Stimulated activated CD8-positive, alpha-beta memory T cell treated with anti-CD3 and anti-CD28 coated beads, Interleukin-12 subunit alpha, Interleukin-12 subunit beta, amount 100 ng/mL, for 4 hours (primary cell): ENCODE measurements at regions not wholly inside any gene's neighbourhood (a gene's known extent, or its start where the extent isn't known, plus 50 kb on each side); places are given as distances from the start of the nearest gene placed in this dataset.
"Not testable (repeated sequence)": the region's sequence is repeated elsewhere in the genome, so short reads cannot be mapped to it uniquely, and the experiment has no call there.

ENCODE experiments used
- DNase-seq: peaks from one replicate; pipeline ENCODE4 v3.0.0-alpha.2; 2020; ENCODE audit warnings: low read depth

DNA sequence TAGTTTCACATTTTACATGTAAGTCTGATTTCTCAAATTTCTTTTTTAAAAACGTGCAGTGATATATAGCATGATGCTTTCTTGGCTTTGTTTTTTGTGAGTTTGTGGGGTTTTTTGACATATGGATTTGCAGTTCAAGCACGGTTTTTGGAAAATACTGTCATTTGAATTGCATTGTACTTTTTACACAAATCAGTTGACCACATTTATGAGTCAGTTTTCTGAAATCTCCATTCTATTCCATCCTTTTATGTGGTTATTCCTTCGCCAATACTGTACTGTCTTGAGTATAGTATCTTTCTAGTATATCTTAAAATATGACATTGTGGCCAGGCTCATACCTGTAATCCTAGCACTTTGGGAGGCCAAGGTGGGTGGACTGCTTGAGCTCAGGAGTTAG is 890.0 kb upstream of the CITED2 start:
- no peak for DNase-seq

DNA sequence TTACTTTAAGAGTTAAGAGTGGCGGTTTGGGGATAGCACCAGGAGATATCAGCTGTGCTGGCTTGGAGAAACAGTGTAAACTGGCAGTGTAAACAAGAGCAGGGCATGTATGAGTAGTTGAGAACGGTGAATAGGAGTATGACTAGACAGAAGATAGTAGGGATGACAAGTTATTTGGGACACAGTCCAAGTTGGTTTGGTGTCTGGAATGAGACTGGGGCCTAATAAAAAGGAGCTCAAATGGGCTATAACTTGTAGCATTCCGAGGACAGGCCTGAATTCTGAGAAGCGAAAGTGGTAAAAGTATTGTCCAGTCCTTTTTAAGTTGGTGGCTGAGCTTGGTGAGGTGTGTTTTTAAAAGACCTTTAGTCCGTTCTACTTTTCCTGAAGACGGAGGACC is 883.9 kb upstream of the CITED2 start:
- DNase-seq = not testable (repeated sequence)

DNA sequence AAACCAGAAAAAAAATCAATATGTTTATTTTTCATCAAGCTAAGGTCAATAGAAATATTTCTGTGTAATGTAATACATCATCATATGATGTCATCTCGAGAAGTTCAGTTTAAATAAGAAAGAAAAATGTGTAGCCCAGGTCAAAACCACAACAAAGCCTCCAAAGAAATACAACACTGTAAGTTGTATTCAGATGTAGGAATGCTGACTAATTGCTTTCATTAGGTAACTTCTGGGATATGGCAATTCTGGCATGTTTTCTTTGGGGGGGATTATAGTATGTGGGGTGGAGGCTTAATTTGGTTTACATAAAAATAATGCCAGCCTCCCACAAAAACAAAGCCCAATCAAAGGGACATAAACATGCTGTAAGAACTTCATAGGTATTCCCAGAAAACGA is 881.8 kb upstream of the CITED2 start:
- DNase-seq = no peak

DNA sequence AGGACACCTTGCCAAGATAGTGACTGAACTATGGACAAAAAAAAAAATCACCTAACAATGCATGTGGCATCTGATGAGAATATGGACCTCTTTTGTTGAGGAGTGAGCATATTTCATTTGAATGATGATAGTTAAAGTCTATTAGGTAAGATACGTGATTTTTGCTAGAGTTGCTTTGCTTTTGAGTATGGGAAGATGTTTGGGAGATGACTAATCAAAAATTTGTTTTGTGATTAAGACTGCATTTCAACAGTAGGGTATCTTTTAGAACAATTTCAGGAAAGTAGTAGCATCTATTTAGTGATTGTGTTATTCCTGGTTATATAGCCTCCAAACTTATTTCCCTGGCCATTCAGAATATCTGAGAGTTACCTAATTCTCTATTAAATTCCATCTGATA is 878.6 kb upstream of the CITED2 start:
- no peak for DNase-seq

DNA sequence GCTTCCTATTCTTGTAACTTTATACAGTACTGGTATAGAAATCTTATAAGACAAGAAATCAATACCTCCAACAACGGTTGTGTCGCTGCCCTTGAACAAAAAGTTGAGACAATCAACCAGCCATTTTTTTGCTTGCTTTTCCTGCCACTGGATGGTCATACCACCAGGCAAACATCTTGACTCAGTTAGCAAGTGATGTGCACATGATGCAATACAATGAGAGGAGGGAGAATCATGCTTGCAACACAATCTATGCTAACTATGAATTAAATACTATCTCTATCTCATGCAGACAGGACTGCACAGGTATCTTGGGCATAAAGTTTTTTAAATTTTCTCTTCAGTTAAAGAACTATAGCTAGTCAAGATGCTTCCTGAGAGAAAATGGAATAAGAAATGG is 877.7 kb upstream of the CITED2 start:
- no peak for DNase-seq

DNA sequence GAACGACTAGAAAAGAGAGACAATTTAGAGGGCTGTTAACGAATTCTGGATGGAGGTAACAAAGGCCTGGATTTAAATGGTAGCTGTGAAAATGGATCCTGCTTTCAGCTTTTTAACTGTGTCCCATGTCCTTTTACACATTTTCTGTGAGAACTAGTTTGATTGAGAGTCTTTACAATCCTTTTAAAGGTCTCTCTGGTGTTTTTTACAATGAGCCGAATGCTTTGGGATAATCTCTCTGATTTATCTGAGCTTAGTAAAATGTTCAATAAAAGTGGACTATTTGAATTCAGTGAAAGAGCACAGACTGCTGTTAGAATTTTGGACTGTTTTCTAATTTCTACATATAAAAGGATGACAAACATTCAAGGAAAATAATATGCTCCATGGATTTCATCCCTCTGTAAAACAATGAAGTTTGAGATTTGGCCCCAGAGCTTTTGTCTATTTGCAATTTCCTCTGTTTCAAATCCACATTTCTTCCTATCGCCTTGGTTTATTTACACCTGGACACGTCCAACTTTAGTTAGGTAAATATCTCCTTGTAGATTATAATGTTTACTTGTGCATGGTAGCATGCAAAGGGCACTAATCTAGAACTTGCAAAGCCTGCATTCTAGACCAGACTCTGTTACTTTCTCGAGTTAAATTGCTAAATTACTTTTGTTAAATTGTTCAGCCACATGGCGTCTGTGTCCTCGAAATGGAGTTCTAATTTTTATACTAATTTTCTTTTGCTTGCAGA is 871.0 kb upstream of the CITED2 start:
- DNase-seq = no peak

DNA sequence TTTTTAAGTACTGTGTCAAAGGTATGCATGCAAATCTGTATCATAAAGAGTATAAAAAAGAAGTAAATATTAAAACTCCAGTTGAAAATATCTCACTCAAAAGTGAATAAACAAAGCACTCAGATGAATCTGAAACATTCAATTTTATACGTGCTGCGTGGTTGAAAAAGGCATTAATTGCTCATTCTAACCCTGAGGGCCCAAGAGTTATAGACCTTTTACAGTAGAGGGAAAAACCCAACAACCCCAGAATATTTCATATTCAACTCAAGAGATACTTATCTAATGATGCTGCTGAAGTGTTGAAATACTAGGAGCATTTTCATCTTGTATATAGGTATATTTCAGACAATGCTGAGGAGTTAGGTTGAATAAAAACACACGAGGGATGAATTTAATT is 862.8 kb upstream of the CITED2 start:
- no peak for DNase-seq

DNA sequence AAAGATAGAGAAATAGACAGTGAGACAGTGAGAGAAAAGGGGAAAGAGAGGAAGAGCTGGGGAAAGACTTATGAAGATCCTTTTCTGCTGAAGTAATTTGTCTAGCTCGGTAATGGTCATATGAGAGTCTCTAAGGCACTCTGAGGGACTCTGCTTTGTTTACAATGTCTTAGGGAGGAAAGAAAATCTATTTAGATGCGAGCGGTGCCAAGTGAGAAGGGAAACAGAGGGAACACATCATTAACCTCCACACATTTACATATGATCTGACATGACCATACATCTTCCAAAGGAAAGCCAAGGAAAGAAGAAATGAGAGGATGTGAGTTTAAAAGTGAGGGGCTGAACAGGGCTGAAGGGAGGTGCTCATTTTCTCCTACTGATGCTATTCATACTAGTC is 862.3 kb upstream of the CITED2 start:
- DNase-seq = no peak

DNA sequence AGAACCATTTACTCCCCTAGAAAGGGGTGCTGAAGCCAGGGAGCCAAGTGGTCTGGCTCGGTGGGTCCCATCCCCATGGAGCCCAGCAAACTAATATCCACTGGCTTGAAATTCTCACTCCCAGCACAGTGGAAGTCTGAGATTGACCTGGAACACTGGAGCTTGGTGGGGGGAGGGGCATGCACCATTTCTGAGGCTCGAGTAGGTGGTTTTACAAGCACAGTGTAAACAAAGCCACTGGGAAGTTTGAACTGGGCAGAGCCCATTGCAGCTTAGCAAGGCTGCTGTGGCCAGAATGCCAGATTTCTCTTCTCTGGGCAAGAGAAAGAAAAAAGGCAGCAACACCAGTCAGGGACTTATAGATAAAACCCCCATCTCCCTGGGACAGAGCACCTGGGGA is 855.8 kb upstream of the CITED2 start:
- no peak for DNase-seq

DNA sequence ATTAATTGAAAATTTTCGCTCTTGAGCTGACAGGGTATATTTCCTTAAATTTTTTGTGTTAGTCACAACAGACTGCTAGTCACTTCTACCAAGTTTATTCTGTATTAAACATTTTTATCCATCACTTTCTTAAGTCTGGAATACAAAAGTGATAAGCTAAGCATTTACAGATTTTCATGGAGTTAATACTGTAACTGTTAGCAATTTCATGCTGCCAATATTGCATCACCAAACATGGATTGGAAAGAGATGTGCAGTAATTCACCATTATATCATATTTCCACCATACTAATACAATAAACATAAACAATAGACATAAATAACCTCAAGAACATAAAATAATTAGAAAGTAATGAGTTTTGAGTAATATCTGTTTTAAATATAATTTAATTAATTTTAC is 854.0 kb upstream of the CITED2 start:
- DNase-seq = no peak

DNA sequence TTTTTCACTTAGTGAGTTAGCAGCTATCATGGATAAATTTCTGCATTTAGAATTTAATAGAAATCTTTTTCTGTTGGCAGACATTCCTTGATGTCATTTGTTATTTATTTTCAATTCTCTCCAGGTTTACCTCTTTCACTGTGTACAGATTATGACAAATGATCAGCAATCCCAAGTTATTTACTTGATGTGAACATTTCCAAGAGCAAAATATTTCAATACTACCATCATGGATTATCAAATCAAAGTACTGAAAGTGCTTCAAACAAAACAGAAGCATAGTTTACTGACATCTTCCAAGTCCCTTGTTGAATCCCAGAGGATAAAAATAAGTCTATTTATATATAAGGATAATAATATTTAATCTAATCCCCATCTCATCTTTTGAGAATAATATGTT is 852.2 kb upstream of the CITED2 start:
- DNase-seq = no peak

DNA sequence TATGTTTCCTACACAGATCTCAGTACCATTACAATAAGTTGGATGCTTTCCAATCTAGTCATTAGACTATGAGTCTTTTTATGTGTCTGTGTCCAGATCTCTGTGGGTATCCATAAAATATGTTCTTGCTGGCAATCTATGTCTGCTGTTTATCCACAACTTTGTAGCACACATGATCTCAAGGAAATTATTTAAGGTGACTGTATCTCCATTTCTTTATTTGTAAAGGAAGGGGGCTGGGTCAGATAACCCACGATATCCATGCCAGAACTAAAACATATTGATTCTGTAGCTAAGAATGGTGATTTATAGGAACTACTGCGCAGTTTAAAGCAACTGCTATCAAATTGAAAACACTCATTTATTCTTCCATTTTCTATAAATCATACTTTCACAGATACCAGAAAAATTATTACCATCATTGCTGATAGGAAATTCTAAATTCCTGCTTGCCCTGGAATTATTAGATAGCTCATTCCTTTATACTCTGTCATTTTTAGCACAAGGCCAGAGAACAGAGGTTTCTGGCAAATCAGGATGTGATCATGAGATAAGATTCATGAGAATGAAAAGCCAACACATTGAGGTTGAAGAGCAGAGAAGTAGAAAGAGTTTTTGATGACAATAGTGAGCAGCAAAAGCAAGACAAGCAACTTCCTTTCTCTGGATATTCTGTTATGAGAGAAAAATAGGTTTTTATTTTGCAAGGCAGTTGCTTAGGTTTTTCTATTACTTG is 851.4 kb upstream of the CITED2 start:
- no peak for DNase-seq

DNA sequence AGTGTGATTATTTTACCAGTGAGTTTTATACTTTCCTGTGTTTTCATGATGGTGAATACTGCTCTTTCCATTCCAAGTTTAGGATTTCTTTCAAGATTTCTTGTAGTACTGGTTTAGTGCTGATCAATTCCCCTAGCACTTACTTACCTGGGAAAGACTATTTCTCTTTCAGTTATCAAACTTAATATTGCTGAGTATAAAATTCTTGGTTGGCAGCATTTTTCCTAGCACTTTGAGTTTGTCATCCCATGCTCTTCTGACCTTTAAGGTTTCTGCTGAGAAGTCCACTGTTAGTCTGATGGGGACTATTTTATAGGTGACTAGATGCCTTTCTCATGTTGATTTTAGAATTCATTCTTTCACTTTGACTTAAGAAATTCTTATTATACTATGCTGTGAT is 842.8 kb upstream of the CITED2 start:
- no peak for DNase-seq

DNA sequence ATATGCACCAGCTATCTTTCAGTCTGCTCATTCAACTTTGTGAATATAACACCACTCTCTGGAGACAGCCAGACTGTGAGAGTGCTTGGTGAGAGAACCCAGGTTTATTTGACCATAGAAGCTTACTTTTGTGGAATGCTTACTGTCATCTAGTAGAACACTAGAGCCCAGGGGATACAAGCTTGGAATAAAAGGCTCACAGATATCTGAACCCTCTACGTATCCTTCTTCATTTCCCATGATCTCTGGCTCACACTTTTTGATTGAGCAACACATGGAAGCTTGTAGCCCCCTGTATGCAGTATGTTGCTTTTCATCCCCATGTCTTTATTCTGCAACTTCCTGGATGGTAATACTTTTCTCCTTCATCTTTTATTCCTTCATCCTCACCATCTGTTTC is 835.3 kb upstream of the CITED2 start:
- no peak for DNase-seq

DNA sequence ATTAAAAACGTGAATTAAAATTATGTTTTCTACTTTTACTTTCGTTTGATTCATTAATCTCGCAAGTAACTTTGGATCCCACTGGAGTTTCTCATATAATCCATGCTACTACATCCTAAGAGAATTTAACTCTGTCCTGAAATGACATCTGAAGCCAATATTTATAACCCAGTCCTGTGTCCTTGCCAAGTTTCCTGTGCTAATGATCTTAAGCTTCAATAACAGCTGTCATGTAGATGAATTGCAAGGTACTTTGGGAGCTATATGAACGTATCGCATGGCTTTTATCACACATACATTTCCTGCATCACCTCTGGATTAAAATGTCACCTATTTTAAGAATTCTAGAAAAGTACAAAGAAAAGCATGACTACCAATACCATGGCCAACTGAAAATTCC is 833.8 kb upstream of the CITED2 start:
- no peak for DNase-seq

DNA sequence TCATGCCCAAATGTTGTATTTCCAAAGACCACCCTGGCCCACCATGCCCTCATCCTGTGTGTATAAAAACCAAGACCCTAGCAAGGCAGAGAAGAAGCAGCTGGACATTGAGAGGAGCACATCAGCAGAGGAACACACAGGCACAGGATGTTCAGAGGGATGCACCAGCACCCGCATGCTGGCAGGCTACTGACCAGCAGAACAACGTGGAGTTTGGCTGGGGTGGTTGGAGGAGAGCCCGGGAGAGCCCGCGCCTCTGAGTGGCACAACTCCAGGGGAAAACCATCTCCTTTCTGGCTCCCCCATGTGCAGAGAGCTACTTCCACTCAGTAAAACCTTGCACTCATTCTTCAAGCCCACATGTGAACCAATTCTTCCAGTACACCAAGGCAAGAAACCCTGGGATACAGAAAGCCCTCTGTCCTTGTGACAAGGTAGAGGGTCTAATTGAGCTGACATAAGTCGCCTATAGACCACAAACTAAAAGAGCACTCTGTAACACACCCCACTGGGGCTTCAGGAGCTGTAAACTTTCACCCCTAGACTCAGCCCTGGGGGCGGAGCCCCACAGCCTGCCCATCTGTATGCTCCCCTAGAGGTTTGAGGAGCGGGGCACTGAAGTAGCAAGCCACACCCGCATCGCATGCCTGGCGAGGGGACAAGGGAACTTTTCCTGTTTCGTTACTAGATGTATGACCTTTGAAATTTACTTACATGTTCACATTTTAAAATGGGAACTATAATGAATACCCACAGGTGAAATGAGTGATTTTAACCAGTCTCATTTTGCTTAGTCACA is 831.5 kb upstream of the CITED2 start:
- no peak for DNase-seq

DNA sequence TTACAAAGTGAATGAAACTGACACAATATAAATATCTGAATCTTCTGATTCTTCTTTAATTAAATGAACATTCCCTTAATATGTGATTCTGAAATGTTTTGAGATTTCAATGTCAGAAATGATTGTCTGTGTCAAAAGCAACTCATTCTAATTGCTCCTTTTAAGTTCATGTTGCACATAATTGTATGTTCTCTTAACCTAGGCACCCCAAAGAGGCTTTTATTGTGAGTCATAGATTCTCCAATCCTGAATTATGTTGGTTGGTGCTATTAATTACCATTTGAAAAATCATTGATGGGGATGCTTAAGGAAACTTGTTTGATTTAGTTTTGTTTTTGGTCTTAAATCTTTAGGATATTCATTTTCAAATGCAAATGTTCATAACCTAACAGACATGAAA is 829.7 kb upstream of the CITED2 start:
- no peak for DNase-seq

DNA sequence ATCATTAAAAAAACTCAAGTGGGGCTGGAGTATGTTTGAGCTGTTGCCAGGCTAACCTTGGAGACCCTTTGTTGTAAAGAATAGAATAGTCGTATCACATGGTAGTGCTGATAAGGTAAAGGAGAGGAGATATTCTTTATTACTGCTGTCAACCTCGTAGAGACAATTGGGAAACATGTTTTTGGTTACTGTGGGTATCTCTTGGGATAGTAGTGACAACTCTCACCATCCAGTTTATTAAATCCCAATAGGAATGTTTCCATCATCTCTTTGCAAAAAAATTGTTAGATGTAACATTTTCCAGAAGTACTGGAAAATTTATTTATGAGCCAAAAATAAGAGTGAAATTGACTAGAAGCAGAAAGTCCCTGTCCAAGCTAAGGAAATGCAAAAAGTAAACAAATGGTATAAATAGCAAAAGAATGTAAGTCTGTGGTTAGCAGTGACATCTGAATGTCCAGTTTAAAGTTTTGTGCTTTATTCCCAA is 829.3 kb upstream of the CITED2 start:
- DNase-seq = no peak

DNA sequence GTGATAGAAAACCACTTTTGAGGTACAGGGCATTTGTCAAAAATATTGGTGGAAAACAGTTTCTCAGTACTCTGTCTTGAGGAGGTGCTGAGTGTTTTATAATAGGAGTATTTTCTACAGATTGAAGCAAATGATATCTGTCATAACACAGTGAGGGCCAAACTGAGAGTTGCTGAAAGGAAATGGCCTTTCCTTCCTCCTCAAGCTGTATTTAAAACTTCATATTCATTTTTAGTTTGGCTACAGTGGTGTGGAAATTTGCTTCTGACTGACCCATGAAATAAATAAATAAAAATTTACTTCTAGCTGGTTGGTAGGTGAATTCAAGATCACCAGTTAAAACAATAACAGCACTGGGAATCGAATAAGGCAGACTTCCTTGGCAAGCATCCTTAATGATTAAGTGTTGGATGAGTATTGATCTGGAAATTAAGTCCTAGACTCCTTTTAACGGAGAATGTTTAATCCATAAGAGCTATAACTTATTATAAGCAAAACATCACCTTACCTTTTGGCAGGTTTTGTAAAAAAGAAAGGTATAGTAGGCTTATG is 828.6 kb upstream of the CITED2 start:
- DNase-seq = no peak

DNA sequence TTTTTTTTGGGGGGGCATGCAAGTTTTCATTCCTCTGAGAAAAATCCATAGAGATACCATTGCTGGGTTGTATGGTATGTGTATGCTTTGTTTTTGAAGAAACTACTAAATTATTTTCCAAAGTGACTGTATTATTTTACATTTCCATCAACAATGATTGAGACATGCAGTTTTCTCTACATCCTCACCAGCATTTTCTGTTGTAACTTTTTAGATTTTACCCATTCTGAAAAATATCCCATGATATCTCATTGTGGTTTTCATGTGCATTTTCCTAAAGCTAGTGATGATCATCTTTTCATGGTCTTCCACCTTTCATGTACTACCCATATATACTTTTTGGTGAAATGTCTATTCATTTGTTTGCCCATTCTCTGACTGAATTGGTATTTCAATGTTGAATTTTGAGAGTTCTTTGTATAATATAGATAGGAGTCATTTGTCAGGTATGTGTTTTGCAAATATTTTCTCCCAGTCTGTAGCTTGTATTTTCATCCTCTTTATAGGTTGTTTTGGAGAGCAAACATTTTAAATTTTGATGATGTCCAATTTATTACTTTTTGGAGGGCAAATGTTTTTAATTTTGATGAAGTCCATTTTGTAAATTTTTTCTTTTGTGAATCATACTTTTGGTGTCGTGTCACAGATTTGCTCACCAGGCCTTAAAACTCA is 827.5 kb upstream of the CITED2 start:
- DNase-seq = no peak

DNA sequence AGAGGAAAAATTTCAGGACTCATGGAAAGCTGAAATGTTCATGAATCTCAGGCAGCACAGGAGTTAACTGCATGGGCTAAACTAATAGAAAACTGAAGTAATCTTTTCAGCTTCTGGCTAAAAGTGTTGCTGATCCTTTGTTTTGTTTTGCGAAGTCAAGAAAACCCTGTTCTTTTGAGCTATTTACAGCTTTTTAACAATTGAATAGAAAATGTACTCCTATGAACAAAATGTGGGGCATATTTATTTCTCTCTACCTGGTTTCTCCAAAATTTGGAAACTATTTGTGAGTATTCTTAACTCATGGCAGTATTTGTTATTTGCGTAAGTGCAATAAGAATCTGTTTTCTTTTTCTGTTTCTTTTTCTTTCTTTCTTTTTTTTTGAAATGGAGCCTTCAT is 818.8 kb upstream of the CITED2 start:
- no peak for DNase-seq

DNA sequence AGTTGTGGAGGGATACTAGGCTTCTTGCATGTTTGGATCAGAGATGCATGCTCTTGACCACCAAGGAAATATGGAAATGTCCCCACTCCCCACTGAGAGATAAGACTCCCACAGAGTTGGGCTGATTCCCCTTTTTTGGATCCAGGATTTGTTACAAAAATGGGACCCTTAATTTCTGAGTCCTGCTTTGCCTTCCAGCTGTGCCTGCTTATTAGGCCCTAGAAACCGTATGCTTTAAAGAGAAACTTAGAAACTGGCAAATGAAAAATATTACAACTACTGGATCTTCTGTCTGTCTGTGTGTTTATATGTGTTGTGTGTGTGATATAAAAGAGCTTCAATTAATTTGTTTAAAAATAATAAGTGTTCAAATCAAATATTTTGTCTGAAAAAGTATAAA is 817.6 kb upstream of the CITED2 start:
- no peak for DNase-seq
